BLaER1 treated with 17β-estradiol and CSF1 and Interleukin-3, amounts not matched to agents 10 nM and 100 nM (cell line): ENCODE measurements at regions not wholly inside any gene's neighbourhood (a gene's known extent, or its start where the extent isn't known, plus 50 kb on each side); places are given as distances from the start of the nearest gene placed in this dataset.
A peak's percentile ranks its signal among the peaks of the same experiment; 100 is the strongest.

Experiments
- H3K27ac ChIP-seq, 11 experiments: shearing (Covaris generic); formaldehyde crosslinking; 2 replicates each; pipeline ENCODE4 v1.8.1; 2022
- H3K27me3 ChIP-seq, 11 experiments: shearing (Covaris generic); formaldehyde crosslinking; 2 replicates each; pipeline ENCODE4 v1.8.1; 2022
- H3K36me3 ChIP-seq, 11 experiments: shearing (Covaris generic); formaldehyde crosslinking; 2 replicates each; pipeline ENCODE4 v1.8.1; 2022
- H3K4me1 ChIP-seq, 10 experiments: shearing (Covaris generic); formaldehyde crosslinking; 2 replicates each; pipeline ENCODE4 v1.8.1; 2022
- H3K4me2 ChIP-seq, 11 experiments: shearing (Covaris generic); formaldehyde crosslinking; 2 replicates each; pipeline ENCODE4 v1.8.1; 2022
- H3K4me3 ChIP-seq, 10 experiments: shearing (Covaris generic); formaldehyde crosslinking; 2 replicates each; pipeline ENCODE4 v1.8.1; 2022
- H3K9ac ChIP-seq, 11 experiments: shearing (Covaris generic); formaldehyde crosslinking; 2 replicates each; pipeline ENCODE4 v1.8.1; 2022
- H3K9me3 ChIP-seq, 11 experiments: shearing (Covaris generic); formaldehyde crosslinking; replicated peaks in 1 of 11; 2 replicates each; pipeline ENCODE4 v1.8.1; 2022
- H4K20me1 ChIP-seq, 11 experiments: shearing (Covaris generic); formaldehyde crosslinking; 2 replicates each; pipeline ENCODE4 v1.8.1; 2022
- Cebpa-rat ChIP-seq, 11 experiments: shearing (Covaris generic); IDR thresholded peaks; 2 replicates each; pipeline ENCODE4 v1.8.1; 2022

- Histone ChIP-seq H3K4me2 (no peak overlapping the region), H4K20me1 (no peaks in the 10 kb centered on the region), H3K4me1 (peaks cover 0 to 14% (median 3%) of the 10 kb centered on the region in 10 experiments; a peak in 15 of 20 replicates), H3K27me3 (no peaks in the 10 kb centered on the region), H3K27ac (no peak overlapping the region), H3K9me3 (peaks cover 11 to 40% (median 28%) of the 10 kb centered on the region in 11 experiments; a peak in 21 of 22 replicates), H3K9ac (no peak overlapping the region), H3K4me3 (no peak overlapping the region), H3K36me3 (no peaks in the 10 kb centered on the region)
- no peak for TF ChIP-seq Cebpa-rat (IDR thresholded peaks at IDR 0.05)
Observed at GRCh38 chr1:243996223-243996622, 54.9 kb upstream of the ZBTB18 start.

GRCh38 chr1:243991650-243992049, 59.4 kb upstream of the ZBTB18 start:
- TF ChIP-seq Cebpa-rat (IDR thresholded peaks at IDR 0.05): no peak
- Histone ChIP-seq H3K27ac (no peak overlapping the region), H3K4me1 (peaks cover 0 to 10% (median 8%) of the 10 kb centered on the region in 10 experiments; a peak in 13 of 20 replicates), H4K20me1 (no peaks in the 10 kb centered on the region), H3K27me3 (no peaks in the 10 kb centered on the region), H3K4me2 (no peak overlapping the region), H3K4me3 (no peak overlapping the region), H3K9ac (no peak overlapping the region), H3K9me3 (peaks cover 28 to 64% (median 51%) of the 10 kb centered on the region in 11 experiments), H3K36me3 (no peaks in the 10 kb centered on the region)

GRCh38 chr1:243984788-243985187, 66.3 kb upstream of the ZBTB18 start:
- H3K4me2 ChIP-seq: no peak overlapping the region
- TF ChIP-seq Cebpa-rat (IDR thresholded peaks at IDR 0.05): no peak
- H3K9ac ChIP-seq: no peak overlapping the region
- no peak overlapping the region for H3K27ac ChIP-seq
- no peak overlapping the region for H3K4me3 ChIP-seq
- peaks cover 3 to 19% (median 9%) of the 10 kb centered on the region in 11 experiments for H3K9me3 ChIP-seq
- H4K20me1 ChIP-seq: no peaks in the 10 kb centered on the region
- H3K36me3 ChIP-seq: no peaks in the 10 kb centered on the region
- peaks cover 0 to 10% (median 8%) of the 10 kb centered on the region in 10 experiments; a peak in 13 of 20 replicates for H3K4me1 ChIP-seq
- H3K27me3 ChIP-seq: no peaks in the 10 kb centered on the region

GRCh38 chr1:243982447-243983018, 68.5 kb upstream of the ZBTB18 start:
- Histone ChIP-seq H3K4me2 (no peak overlapping the region), H3K27ac (no peak overlapping the region), H3K27me3 (no peaks in the 10 kb centered on the region), H3K9me3 (peaks cover 0 to 6% (median 0%) of the 10 kb centered on the region in 11 experiments; a peak in 6 of 22 replicates), H4K20me1 (no peaks in the 10 kb centered on the region), H3K4me1 (peaks cover 0 to 15% (median 3%) of the 10 kb centered on the region in 10 experiments; a peak in 14 of 20 replicates), H3K9ac (no peak overlapping the region), H3K4me3 (no peak overlapping the region), H3K36me3 (no peaks in the 10 kb centered on the region)
- no peak for TF ChIP-seq Cebpa-rat (IDR thresholded peaks at IDR 0.05)

- no peaks in the 10 kb centered on the region for H3K36me3 ChIP-seq
- TF ChIP-seq Cebpa-rat (IDR thresholded peaks at IDR 0.05): no peak
- H3K4me3 ChIP-seq: no peak overlapping the region
- H3K4me1 ChIP-seq: peaks cover 0 to 35% (median 21%) of the 10 kb centered on the region in 10 experiments; a peak in 17 of 20 replicates
- no peak overlapping the region for H3K9ac ChIP-seq
- no peak overlapping the region for H3K27ac ChIP-seq
- H3K4me2 ChIP-seq: no peak overlapping the region
- no peaks in the 10 kb centered on the region for H3K27me3 ChIP-seq
- no peaks in the 10 kb centered on the region for H3K9me3 ChIP-seq
- no peaks in the 10 kb centered on the region for H4K20me1 ChIP-seq
Observed at GRCh38 chr1:243980471-243980870, 70.6 kb upstream of the ZBTB18 start.

GRCh38 chr1:243980071-243980470, 71.0 kb upstream of the ZBTB18 start:
- Histone ChIP-seq H3K27me3 (no peaks in the 10 kb centered on the region), H3K4me2 (no peak overlapping the region), H3K4me1 (peaks cover 0 to 39% (median 23%) of the 10 kb centered on the region in 10 experiments; a peak in 17 of 20 replicates), H3K9ac (no peak overlapping the region), H3K9me3 (no peaks in the 10 kb centered on the region), H3K4me3 (no peak overlapping the region), H3K36me3 (no peaks in the 10 kb centered on the region), H4K20me1 (no peaks in the 10 kb centered on the region), H3K27ac (no peak overlapping the region)
- no peak for TF ChIP-seq Cebpa-rat (IDR thresholded peaks at IDR 0.05)

GRCh38 chr1:243979396-243979795, 71.7 kb upstream of the ZBTB18 start:
- TF ChIP-seq Cebpa-rat (IDR thresholded peaks at IDR 0.05): no peak
- Histone ChIP-seq H3K4me3 (no peak overlapping the region), H3K4me2 (no peak overlapping the region), H3K27me3 (no peaks in the 10 kb centered on the region), H3K36me3 (no peaks in the 10 kb centered on the region), H3K27ac (no peak overlapping the region), H3K9ac (no peak overlapping the region), H4K20me1 (no peaks in the 10 kb centered on the region), H3K4me1 (peaks cover 2 to 46% (median 30%) of the 10 kb centered on the region in 10 experiments; a peak in 19 of 20 replicates), H3K9me3 (no peaks in the 10 kb centered on the region)

GRCh38 chr1:243977094-243977493, 74.0 kb upstream of the ZBTB18 start:
- peaks cover 10 to 69% (median 52%) of the 10 kb centered on the region in 10 experiments; a peak in 19 of 20 replicates for H3K4me1 ChIP-seq
- peak overlapping the region in 1 of 11 experiments; percentile 12; a peak in 1 of 22 replicates for H3K9ac ChIP-seq
- no peak for TF ChIP-seq Cebpa-rat (IDR thresholded peaks at IDR 0.05)
- no peaks in the 10 kb centered on the region for H3K9me3 ChIP-seq
- H3K4me2 ChIP-seq: peak overlapping the region in 10 of 11 experiments; percentile 31 to 79 (median 64); a peak in 19 of 22 replicates
- H3K4me3 ChIP-seq: no peak overlapping the region
- H3K36me3 ChIP-seq: no peaks in the 10 kb centered on the region
- H4K20me1 ChIP-seq: no peaks in the 10 kb centered on the region
- H3K27ac ChIP-seq: no peak overlapping the region
- H3K27me3 ChIP-seq: no peaks in the 10 kb centered on the region

- Histone ChIP-seq H3K4me3 (no peak overlapping the region), H3K27me3 (no peaks in the 10 kb centered on the region), H3K4me2 (peak overlapping the region in 10 of 11 experiments; percentile 9 to 80 (median 76); a peak in 20 of 22 replicates), H3K4me1 (peaks cover 21 to 88% (median 70%) of the 10 kb centered on the region in 10 experiments), H3K36me3 (no peaks in the 10 kb centered on the region), H3K9me3 (no peaks in the 10 kb centered on the region), H4K20me1 (no peaks in the 10 kb centered on the region), H3K27ac (peak overlapping the region in 3 of 11 experiments; percentile 23 to 56 (median 54); a peak in 4 of 22 replicates), H3K9ac (peak overlapping the region in 2 of 11 experiments; percentile 14 to 49; a peak in 3 of 22 replicates)
- no peak for TF ChIP-seq Cebpa-rat (IDR thresholded peaks at IDR 0.05)
Observed at GRCh38 chr1:243974451-243975292, 76.4 kb upstream of the ZBTB18 start.
